Neural crest cell (in vitro differentiated cells): ENCODE measurements at regions not wholly inside any gene's neighbourhood (a gene's known extent, or its start where the extent isn't known, plus 50 kb on each side); places are given as distances from the start of the nearest gene placed in this dataset.

Experiments
- DNase-seq: peaks from one replicate; pipeline ENCODE4 v3.0.0; 2021; ENCODE audit warnings: low read depth, mixed read lengths, low spot score
- H3K27ac Mint-ChIP-seq: one replicate; pipeline ENCODE4 v1.8.0; 2021; ENCODE audit warnings: mild to moderate bottlenecking, mixed read lengths; ENCODE audit not compliant: unreplicated experiment
- H3K27me3 Mint-ChIP-seq: 2 replicates; pipeline ENCODE4 v1.8.0; 2021; ENCODE audit warnings: low read depth, mild to moderate bottlenecking, mixed read lengths
- H3K36me3 Mint-ChIP-seq: 2 replicates; pipeline ENCODE4 v1.8.0; 2021; ENCODE audit warnings: low read depth, mild to moderate bottlenecking, mixed read lengths
- H3K4me1 Mint-ChIP-seq: 2 replicates; pipeline ENCODE4 v1.8.0; 2021; ENCODE audit warnings: mixed read lengths
- H3K4me3 Mint-ChIP-seq: one replicate; pipeline ENCODE4 v1.8.0; 2021; ENCODE audit warnings: mild to moderate bottlenecking, mixed read lengths
- H3K9me3 Mint-ChIP-seq: 2 replicates; pipeline ENCODE4 v1.8.0; 2021; ENCODE audit warnings: mixed read lengths
- TF ChIP-seq, protein P1 (sequence below): fragments of 200-600 bp; sonication (generic); conservative IDR thresholded peaks from 2 replicates; pipeline ENCODE4 v1.5.0; 2021; ENCODE audit warnings: antibody characterized with exemption, mild to moderate bottlenecking

DNA sequence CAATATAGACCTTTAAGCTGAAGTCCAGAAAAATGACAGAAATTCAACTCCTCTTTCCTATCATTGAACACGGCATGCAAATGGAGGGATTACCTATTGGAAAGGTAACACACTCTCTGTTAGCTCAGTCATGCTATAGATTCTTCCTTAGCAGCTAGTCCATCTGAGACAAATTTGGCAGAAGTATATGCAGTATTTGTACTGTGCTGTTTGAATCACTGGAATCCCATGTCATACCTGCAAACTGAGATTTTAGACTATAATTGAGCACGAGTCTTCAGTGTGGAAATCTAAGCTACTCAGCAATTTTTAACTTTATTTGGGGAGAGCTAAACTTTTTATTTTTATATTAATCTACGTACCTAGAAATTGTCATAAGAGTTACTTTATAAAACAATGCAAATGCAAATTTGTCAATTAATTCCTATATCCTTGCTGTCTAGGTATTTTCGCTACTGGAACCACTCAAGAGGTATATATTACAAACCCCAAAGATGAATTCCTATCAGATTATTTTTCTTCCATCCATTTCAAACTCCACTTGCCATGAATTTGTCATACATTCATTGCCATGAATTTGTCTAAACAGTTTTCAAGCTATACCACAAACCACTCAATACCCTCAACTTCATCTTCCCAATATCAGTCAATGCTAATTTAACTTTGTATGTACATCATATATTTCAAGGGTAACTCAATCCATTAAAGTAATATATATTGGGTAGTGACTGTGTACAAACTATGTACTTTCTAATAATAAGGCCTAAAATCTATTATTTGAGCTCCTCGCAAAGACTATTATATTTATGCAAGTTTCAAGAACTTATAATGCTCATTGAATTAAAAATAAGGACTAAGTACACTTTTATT, 224.8 kb downstream of the MEF2C start:
- H3K36me3 Mint-ChIP-seq, result no peaks in the 10 kb centered on the region
- TF ChIP-seq, protein P1, sequence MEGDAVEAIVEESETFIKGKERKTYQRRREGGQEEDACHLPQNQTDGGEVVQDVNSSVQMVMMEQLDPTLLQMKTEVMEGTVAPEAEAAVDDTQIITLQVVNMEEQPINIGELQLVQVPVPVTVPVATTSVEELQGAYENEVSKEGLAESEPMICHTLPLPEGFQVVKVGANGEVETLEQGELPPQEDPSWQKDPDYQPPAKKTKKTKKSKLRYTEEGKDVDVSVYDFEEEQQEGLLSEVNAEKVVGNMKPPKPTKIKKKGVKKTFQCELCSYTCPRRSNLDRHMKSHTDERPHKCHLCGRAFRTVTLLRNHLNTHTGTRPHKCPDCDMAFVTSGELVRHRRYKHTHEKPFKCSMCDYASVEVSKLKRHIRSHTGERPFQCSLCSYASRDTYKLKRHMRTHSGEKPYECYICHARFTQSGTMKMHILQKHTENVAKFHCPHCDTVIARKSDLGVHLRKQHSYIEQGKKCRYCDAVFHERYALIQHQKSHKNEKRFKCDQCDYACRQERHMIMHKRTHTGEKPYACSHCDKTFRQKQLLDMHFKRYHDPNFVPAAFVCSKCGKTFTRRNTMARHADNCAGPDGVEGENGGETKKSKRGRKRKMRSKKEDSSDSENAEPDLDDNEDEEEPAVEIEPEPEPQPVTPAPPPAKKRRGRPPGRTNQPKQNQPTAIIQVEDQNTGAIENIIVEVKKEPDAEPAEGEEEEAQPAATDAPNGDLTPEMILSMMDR, result no peak
- no peak for DNase-seq
- H3K4me1 Mint-ChIP-seq, result peaks cover 24% of the 10 kb centered on the region
- peaks cover 70% of the 10 kb centered on the region for H3K27me3 Mint-ChIP-seq
- no peak overlapping the region for H3K4me3 Mint-ChIP-seq
- no peak overlapping the region for H3K27ac Mint-ChIP-seq
- no peaks in the 10 kb centered on the region for H3K9me3 Mint-ChIP-seq

DNA sequence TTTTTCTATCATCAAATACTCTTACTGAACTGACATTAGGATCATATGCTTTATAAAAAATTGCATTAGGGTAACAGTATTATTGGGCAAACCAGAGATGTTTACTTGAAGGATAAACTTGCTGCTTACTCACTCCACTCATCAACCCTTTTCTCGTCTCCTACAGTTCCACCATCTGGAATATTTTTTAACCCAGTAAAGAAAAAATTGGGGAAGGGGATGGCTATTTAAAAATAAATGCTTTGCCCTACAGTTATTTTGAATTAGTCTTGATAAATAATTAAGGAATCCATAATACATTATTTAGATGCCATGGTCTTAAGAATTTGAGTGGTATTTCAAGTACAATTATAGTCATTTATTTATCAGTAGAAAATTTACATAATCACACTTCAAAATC, 225.8 kb downstream of the MEF2C start:
- Mint-ChIP-seq H3K9me3 (no peaks in the 10 kb centered on the region), H3K4me3 (no peak overlapping the region), H3K36me3 (no peaks in the 10 kb centered on the region), H3K27me3 (peaks cover 67% of the 10 kb centered on the region), H3K27ac (no peak overlapping the region), H3K4me1 (peaks cover 18% of the 10 kb centered on the region)
- TF ChIP-seq, protein P1, result no peak
- DNase-seq, result no peak

DNA sequence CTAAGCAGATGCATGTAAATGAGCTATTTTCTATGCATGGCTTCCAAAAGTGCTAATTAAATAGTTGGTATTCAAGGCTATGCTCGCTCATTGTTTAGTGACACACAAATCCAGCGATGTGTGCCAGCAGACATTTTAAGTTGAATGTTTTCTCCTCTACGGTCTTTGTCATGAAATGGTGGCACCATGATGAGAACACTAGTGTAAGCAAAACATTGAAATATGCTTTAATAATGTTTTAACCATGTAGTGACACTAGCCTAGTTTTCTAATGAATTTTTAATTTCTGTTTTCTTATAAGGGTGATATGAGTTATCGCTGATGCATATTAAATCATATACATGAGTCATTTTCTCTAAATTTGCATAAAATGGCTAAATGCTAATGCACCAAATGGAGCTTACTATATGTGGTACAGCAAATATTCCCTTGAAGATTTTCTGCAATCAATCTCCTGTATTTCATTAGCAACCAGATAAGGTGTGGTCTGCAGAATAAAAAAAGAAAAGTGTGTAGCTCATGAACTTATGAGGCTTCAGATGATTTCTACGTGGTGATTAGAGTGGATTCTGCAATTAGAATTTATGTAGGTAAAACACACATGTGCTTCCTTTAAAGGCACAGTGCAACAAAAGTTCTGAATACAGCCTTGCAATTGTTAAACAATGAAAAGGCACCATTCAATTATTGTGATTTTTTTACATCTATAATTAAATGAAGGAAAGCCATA, 226.6 kb downstream of the MEF2C start:
- no peak for DNase-seq
- H3K4me1 Mint-ChIP-seq, result peaks cover 13% of the 10 kb centered on the region
- peaks cover 63% of the 10 kb centered on the region for H3K27me3 Mint-ChIP-seq
- TF ChIP-seq, protein P1, result no peak
- H3K4me3 Mint-ChIP-seq, result no peak overlapping the region
- no peaks in the 10 kb centered on the region for H3K9me3 Mint-ChIP-seq
- H3K27ac Mint-ChIP-seq, result no peak overlapping the region
- no peaks in the 10 kb centered on the region for H3K36me3 Mint-ChIP-seq

DNA sequence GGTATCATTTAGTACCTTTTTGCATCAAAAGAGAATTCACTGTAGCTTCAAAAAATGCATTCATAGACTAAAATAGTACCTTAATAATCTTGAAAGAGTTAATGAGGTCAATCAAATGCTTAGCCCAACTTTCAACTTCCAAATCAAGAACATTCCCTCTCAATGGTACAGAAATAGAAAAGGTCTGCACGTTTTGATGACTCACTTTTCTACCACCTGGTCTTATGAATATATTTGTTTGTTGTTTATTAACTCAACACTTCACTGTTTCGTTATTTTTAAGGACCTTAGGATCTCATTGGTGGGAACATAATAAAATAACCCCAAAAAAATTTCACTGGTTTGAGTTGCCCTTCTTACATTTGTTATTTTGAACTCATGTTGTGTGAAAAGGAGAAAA, 229.5 kb downstream of the MEF2C start:
- H3K27me3 Mint-ChIP-seq, result peaks cover 37% of the 10 kb centered on the region

DNA sequence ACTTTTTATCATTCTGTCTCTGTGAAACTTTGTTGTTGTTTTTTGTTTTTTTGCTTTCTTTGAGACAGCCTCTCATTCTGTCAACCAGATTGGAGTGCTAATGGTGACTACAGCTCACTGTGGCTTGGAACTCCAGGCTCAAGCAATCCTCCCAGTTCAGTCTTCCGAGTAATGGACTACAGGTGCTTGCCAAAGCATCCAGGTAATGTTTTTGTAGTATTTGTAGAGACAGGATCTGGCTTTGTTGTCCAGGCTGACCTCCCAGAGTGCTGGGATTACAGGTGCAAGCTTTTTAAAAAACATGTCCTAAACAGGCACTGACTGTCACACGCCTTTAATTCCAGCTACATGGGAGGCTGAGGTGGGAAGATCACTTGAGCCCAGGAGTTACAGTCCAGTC, 235.1 kb downstream of the MEF2C start:
- Mint-ChIP-seq H3K27ac (no peak overlapping the region), H3K4me1 (no peaks in the 10 kb centered on the region), H3K36me3 (no peaks in the 10 kb centered on the region), H3K9me3 (peaks cover 5% of the 10 kb centered on the region), H3K4me3 (no peak overlapping the region), H3K27me3 (peaks cover 12% of the 10 kb centered on the region)
- TF ChIP-seq, protein P1, result no peak
- DNase-seq, result no peak

More for the DNA sequence above, 229.5 kb downstream of the MEF2C start:
- no peaks in the 10 kb centered on the region for H3K36me3 Mint-ChIP-seq
- TF ChIP-seq, protein P1, result no peak
- no peak for DNase-seq
- H3K27ac Mint-ChIP-seq, result no peak overlapping the region
- H3K4me3 Mint-ChIP-seq, result no peak overlapping the region
- H3K9me3 Mint-ChIP-seq, result no peaks in the 10 kb centered on the region
- H3K4me1 Mint-ChIP-seq, result no peaks in the 10 kb centered on the region
